ENCODE measurements at regions not wholly inside any gene's neighbourhood (a gene's known extent, or its start where the extent isn't known, plus 50 kb on each side); places are given as distances from the start of the nearest gene placed in this dataset.
"Not testable (repeated sequence)": the region's sequence is repeated elsewhere in the genome, so short reads cannot be mapped to it uniquely, and the experiment has no call there.

- no peak for DNase-seq
Observed at GRCh38 chr4:14399848-14400247, 602.4 kb upstream of the CPEB2 start.

- DNase-seq: no peak
Observed at GRCh38 chr4:14400307-14400706, 602.0 kb upstream of the CPEB2 start.

DNA sequence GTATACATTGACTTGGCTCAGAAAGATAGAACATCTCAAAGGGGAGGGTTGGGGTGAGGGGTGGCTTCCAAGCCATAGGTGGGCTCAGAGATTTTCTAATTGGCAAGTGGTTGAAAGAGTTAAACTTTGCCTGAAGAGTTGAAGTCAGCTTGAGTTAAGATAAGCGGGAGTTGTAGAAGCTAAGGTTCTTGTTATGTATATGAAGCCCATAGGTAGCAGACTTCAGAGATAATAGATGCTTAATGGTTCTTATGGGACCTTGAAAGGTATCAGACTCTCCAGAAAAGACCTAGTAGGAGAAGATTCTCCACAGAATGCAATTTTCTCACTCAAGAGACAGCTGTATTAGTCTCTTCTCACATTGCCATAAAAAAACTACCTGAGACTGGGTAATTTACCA is 599.1 kb upstream of the CPEB2 start:
- no peak for DNase-seq

- DNase-seq: peak; percentile 10 to 59
Observed at GRCh38 chr4:14404730-14405129, 597.6 kb upstream of the CPEB2 start.

DNA sequence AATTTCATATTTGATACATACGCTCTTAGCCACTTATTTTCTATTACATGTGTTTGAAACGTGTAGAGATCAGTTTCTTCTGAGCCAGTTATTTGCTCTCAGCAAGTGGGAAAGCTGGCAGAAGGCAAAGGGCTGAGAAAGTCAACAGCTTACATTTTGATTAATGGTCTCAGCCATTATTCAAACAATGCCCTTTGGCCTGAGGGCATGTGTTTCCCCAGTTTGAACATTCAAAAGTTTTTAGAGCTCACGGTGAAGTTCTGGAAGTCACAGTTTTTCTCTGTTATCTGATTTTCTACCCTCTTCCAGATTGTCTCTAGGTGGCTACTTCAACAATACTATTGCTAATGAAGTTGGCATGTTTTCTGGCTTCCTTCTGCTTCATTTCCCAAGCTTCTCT is 591.8 kb upstream of the CPEB2 start:
- DNase-seq: peak in 1 of 2 experiments; percentile 14

DNA sequence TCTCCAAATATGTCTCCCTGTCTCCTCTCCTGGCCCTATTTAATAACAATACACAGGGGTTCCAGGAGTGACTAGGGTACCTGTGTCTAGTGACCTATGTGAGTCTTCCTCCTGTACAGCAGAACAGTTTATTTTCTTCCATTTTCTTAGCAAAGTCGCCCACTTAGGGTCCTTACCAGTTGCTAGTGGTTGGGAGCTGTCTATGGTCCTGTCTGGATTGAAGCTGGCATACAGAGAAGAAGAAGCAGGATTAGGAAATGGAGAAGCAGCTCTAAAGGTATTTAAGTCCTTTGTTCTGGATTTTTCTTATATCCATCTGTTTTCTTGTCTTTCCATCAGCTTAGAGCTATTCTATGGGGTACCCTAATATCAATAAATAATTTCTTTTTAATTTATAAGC is 587.1 kb upstream of the CPEB2 start:
- DNase-seq: no peak

DNA sequence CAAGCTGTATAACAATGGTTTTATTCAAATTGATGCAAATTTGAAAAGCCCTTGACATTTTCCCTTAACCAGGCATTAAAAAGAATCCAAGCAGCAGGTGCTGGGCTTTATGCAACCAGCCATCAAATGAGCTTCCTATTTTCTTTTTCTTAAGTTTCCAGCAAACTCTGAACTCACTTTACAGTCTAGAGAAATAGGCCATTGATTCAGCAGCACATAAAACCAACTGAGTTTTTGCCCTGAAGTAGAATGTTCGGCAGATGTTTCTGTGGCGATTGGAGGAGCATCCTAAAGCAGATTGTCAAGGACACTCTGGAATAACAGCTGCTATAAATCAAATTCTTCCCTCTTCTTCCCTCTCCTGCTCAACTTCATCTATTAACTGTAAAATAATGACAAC is 582.8 kb upstream of the CPEB2 start:
- DNase-seq: no peak

- DNase-seq: not testable (repeated sequence)
Observed at GRCh38 chr4:14426297-14426696, 576.0 kb upstream of the CPEB2 start.

- DNase-seq: no peak
Observed at GRCh38 chr4:14428125-14428524, 574.2 kb upstream of the CPEB2 start.

- DNase-seq: no peak
Observed at GRCh38 chr4:14431155-14432134, 570.8 kb upstream of the CPEB2 start.

- DNase-seq: no peak
Observed at GRCh38 chr4:14434483-14434882, 567.8 kb upstream of the CPEB2 start.

DNA sequence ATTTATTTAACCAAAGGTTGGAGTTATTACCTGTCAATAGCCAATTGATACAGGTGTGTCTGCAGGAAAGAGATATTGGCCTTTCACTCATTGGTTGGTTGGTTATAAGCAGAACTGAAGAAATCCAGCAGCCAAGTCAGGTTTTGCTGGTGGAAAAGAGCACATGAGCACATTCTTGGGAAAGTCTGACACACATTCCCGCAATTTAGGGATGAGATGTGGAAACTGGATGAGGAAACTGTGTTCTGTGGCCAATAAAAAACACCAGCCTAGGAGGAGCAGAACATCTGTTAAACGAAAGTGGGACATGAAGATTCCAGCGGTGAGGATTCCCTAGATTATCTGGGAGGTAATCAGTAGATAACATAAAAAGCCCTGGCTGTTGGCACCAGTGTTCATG is 567.4 kb upstream of the CPEB2 start:
- no peak for DNase-seq

DNA sequence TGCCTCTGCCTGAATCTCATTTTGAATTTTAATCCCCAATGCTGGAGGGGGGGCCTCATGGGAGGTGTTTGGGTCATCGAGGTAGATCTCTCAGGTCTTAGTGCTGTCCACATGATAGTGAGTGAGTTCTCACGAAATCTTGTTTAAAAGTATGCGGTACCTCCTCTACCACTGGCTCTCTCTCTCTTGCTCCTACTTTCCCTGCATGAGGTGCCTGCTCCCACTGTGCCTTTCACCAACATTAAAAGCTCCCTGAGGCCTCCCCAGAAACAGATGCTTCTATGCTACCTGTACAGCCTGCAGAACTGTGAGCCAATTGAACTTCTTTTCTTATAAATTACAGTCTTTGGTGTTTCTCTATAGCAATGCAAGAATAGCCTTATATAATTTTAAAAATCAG is 560.7 kb upstream of the CPEB2 start:
- no peak for DNase-seq

DNA sequence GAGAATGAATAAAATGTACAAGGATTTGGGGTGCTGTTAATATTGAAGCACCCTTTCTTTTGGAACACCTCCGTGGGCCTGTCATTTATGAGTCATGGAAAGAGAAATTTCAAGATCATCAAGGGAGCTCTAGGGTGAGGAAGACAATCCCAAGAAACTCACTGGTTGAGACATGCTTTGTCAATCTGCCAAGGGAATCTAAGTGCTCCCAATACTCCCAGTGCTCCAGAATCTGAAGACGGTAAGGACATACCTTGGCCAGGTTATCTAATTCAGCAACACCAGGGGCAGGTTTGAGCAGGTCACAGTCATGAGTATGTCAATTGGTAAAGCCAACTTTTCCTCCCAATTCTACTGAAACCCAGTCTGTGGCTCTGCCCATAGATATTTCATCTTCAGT is 556.4 kb upstream of the CPEB2 start:
- no peak for DNase-seq

DNA sequence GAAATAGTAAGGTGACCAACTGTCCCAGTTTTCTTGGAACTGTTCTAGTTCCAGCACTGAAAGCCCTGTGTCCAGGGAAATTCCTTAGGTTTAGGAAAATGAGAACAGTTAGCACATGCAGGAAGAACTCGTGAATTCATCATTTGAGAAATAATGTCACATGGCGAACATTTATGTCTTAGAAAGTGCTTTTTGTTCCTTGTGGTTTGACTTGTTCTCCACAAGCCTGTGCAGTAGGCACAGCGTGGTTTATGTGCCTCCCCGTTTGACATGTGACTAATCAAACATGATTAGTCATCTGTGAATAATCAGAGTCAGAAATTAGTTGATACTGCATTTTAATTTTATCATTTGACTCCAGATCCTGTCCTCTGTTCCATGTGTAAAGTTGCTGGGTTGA is 556.0 kb upstream of the CPEB2 start:
- DNase-seq: no peak

GRCh38 chr4:14446904-14447303 is 555.4 kb upstream of the CPEB2 start:
- DNase-seq: no peak

- DNase-seq: no peak
Observed at GRCh38 chr4:14449308-14449707, 553.0 kb upstream of the CPEB2 start.

DNA sequence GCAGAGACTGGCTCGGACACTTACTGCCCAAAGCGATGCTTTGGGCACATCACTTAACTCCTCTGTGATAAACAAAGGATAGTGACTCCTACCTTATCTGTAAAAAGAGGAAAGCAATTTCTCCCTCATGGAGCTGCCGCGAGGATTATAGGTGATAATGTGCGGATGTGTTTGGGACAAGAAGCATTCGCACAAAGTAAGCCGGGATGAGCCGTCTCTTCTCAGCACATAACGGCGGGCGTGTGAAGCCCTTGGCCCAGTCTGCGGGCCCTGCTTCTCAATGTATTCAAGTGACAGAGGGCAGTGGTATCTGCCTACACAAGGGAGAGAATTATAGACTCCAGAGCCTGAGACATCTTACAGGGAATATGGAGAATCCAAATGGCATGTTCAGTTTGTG is 550.3 kb upstream of the CPEB2 start:
- DNase-seq: no peak

DNA sequence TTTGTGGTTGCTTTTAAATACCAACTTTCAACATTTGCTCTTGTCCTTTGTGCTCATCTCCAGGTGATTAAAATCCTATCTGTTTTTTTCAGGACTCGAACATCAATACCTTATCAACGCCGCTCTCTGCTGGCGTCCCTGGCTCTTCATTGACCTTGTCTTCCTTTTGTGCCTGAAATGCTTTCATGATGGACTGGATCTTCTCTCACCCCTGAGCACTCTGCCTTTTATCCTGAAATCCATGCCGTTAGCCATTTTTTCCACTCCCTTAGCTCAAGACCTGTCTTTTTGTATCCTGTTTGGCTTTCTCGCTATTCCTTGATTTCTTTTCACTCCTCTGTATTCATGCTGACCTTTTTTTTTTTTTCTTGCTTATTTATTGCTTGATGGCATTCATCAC is 549.5 kb upstream of the CPEB2 start:
- no peak for DNase-seq

GRCh38 chr4:14458463-14458862 is 543.8 kb upstream of the CPEB2 start:
- DNase-seq: no peak

GRCh38 chr4:14465057-14465456 is 537.2 kb upstream of the CPEB2 start:
- no peak for DNase-seq

DNA sequence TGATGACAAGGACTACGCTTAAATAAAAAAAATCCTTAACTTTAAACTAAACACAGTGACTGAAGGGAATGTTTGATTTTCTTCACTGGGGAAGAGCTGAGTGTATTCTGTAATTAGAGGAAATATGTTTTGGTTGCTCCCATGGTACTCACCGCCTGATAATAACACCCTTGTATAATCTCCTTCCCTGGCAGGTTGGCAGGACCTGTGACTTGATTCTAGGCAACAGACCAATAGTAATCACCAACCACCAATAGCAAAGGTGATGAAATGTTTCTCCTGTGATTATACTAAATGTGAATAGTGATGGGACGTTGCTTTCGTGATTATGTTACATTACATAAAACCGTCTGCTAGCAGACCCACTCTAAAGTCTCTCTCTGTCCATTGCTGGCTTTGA is 536.8 kb upstream of the CPEB2 start:
- no peak for DNase-seq

GRCh38 chr4:14478504-14478903 is 523.8 kb upstream of the CPEB2 start:
- DNase-seq: no peak

DNA sequence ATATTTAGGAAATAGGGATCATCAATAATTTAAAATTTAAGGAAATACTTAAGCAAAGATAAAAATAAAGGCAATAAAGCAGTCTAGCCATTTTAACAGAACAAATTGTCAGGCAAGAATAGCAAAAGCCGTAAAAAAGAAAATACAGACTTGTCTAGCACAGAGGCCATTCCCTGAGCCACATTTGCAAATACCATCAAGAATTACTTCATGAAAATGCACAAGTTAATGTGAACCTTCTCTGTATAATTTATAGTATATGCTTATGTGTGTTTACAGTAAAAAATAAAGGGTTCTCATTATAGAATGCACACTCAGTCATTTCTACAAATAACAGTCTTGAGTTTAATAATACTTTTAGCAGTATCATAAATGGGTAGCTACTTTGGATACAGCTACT is 505.9 kb upstream of the CPEB2 start:
- DNase-seq: no peak

DNA sequence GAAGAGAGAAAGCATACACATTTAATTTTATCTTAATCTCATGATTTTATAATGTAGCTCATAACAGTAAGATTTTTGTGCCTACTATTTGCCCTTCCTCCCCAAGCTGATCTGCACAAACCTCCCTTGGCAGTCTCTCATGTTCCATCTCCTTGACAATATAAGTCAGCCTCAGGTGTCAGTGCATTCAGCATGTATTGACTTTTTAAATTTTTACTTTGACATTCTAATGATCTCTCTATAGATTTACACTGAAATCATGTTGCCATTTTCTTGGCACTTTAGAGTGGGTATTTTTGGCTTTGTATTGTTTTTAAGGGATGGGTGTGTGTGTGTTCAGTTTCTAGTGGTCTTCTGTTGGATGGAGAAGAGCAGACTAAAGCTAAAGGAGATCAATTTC is 505.3 kb upstream of the CPEB2 start:
- DNase-seq: no peak
